Ishikawa (cell line): ENCODE measurements at regions not wholly inside any gene's neighbourhood (a gene's known extent, or its start where the extent isn't known, plus 50 kb on each side); places are given as distances from the start of the nearest gene placed in this dataset.

Experiments used
- CEBPB ChIP-seq: IDR thresholded peaks from 2 replicates; pipeline ENCODE4 v1.6.1; 2012
- CREB1 ChIP-seq: IDR thresholded peaks from 2 replicates; pipeline ENCODE4 v1.6.1; 2012; ENCODE audit warnings: low read depth
- EGR1 ChIP-seq: IDR thresholded peaks from 2 replicates; pipeline ENCODE4 v1.6.1; 2012
- EP300 ChIP-seq: IDR thresholded peaks from 2 replicates; pipeline ENCODE4 v1.6.1; 2012; ENCODE audit warnings: borderline replicate concordance
- FOXM1 ChIP-seq: IDR thresholded peaks from 2 replicates; pipeline ENCODE4 v1.6.1; 2012; ENCODE audit warnings: low read depth, borderline replicate concordance
- NFIC ChIP-seq: IDR thresholded peaks from 2 replicates; pipeline ENCODE4 v1.6.1; 2012
- RAD21 ChIP-seq: IDR thresholded peaks from 2 replicates; pipeline ENCODE4 v1.6.1; 2012; ENCODE audit warnings: low read depth
- TAF1 ChIP-seq: IDR thresholded peaks from 2 replicates; pipeline ENCODE4 v1.6.1; 2012; ENCODE audit warnings: low read depth, mild to moderate bottlenecking
- TCF12 ChIP-seq: IDR thresholded peaks from 2 replicates; pipeline ENCODE4 v1.6.1; 2012; ENCODE audit warnings: low read depth
- TEAD4 ChIP-seq: IDR thresholded peaks from 2 replicates; pipeline ENCODE4 v1.6.1; 2012
- YY1 ChIP-seq: IDR thresholded peaks from 2 replicates; pipeline ENCODE4 v1.6.1; 2012; ENCODE audit warnings: low read depth
- ZBTB7A ChIP-seq: IDR thresholded peaks from 2 replicates; pipeline ENCODE4 v1.6.1; 2012; ENCODE audit warnings: low read depth
- TF ChIP-seq, protein P1 (sequence below): IDR thresholded peaks from 2 replicates; pipeline ENCODE4 v1.6.1; 2012
- TF ChIP-seq, protein P2 (sequence below): IDR thresholded peaks from 2 replicates; pipeline ENCODE4 v1.6.1; 2012; ENCODE audit warnings: low read depth, mild to moderate bottlenecking
- TF ChIP-seq, protein P3 (sequence below): IDR thresholded peaks from 2 replicates; pipeline ENCODE4 v1.6.1; 2012

DNA sequence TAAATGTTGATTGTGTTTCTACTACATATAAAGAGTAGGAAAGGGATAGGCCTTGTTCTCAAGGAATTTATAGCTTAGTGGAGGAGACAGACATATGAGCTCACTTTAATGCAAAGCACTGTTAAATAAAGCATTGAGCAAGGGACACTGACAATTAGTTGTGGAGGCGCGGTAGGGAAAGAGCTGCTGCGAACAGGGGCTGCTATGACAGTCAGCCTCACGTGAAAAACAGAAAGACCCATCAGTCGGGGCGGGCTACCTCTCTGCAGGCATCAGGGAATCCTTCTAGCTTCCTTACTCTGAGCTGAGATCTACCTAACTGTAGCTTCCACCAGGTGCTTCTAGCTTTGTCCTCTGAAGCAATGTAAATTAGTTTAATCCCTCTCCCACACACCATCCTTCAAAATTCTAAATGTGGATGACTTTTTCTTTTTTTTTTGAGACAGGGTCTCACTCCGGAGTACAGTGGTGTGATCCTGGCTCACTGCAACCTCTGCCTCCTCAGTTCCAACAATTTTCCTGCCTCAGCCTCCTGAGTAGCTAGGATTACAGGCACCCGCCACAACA is 129.9 kb upstream of the ZFHX3 start:
- TF ChIP-seq, protein P1, sequence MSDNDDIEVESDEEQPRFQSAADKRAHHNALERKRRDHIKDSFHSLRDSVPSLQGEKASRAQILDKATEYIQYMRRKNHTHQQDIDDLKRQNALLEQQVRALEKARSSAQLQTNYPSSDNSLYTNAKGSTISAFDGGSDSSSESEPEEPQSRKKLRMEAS = no peak
- TF ChIP-seq EP300 = no peak
- TF ChIP-seq TCF12 = no peak
- TF ChIP-seq, protein P2, sequence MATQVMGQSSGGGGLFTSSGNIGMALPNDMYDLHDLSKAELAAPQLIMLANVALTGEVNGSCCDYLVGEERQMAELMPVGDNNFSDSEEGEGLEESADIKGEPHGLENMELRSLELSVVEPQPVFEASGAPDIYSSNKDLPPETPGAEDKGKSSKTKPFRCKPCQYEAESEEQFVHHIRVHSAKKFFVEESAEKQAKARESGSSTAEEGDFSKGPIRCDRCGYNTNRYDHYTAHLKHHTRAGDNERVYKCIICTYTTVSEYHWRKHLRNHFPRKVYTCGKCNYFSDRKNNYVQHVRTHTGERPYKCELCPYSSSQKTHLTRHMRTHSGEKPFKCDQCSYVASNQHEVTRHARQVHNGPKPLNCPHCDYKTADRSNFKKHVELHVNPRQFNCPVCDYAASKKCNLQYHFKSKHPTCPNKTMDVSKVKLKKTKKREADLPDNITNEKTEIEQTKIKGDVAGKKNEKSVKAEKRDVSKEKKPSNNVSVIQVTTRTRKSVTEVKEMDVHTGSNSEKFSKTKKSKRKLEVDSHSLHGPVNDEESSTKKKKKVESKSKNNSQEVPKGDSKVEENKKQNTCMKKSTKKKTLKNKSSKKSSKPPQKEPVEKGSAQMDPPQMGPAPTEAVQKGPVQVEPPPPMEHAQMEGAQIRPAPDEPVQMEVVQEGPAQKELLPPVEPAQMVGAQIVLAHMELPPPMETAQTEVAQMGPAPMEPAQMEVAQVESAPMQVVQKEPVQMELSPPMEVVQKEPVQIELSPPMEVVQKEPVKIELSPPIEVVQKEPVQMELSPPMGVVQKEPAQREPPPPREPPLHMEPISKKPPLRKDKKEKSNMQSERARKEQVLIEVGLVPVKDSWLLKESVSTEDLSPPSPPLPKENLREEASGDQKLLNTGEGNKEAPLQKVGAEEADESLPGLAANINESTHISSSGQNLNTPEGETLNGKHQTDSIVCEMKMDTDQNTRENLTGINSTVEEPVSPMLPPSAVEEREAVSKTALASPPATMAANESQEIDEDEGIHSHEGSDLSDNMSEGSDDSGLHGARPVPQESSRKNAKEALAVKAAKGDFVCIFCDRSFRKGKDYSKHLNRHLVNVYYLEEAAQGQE = no peak
- no peak for TF ChIP-seq RAD21
- TF ChIP-seq YY1 = no peak
- no peak for TF ChIP-seq FOXM1
- no peak for TF ChIP-seq TAF1
- TF ChIP-seq NFIC = no peak
- no peak for TF ChIP-seq TEAD4
- TF ChIP-seq CEBPB = no peak
- no peak for TF ChIP-seq EGR1
- no peak for TF ChIP-seq CREB1
- TF ChIP-seq ZBTB7A = no peak
- TF ChIP-seq, protein P3, sequence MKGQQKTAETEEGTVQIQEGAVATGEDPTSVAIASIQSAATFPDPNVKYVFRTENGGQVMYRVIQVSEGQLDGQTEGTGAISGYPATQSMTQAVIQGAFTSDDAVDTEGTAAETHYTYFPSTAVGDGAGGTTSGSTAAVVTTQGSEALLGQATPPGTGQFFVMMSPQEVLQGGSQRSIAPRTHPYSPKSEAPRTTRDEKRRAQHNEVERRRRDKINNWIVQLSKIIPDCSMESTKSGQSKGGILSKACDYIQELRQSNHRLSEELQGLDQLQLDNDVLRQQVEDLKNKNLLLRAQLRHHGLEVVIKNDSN = no peak

DNA sequence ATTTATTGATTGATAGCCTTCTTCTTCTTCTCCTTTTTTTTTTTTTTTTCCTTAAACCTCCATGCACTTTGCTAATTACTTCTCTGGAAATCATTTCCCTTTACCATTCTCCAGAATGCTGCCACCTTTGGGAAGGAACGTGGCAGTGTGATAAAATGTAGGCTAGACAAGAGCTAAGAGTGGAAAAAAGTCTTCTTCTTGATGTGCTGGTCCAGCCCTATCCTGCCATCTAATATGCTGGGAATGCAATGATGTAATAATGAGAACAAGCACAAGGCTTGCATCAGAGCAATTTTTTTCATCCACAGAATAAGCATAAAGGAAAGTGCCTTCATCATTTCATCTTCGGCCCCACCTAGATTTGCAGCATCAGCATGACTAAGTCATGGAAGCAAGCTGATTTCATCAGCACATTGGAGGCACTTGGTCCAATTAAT is 128.7 kb upstream of the ZFHX3 start:
- TF ChIP-seq FOXM1 (no peak), TEAD4 (peak; percentile 85), EGR1 (no peak), RAD21 (peak; percentile 36), YY1 (no peak), CEBPB (peak; percentile 40; the same call in 1 of the 2 replicates), NFIC (no peak), ZBTB7A (no peak)
- TF ChIP-seq, protein P3 = no peak

DNA sequence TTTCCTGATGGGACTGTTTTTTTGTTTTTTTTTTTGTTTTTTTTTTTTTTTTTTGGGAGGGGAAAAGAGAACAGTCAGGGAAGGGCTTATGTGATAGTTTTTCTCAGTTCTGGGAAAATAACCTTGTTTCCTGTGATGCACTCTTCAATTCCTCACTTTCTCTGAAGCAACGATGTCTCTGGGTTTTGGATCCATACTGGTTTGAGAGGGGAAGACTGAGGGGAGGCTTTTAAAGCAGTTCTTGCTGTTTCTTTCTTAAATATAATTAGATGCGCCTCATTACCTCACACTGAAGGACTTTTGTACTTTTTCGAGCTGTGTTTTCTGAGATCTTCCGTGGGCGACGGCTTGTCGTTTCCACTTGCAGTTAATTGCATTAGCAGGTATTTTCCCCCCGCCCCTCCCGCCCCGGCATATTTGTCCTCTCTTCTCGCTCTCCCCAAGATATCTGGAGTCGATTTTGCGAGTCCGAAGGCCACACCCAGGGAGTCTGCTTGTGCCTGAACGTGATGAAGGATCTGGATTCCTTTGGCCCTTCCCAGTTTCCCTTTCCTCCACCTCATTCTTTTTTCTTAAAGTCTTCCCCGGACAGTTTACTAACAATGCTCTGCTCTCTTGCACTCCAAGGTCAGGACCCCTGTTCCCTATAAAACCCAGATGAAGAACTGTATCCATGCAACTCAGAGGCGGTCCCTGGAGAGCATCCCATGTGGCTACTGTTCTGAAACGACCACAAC is 125.2 kb upstream of the ZFHX3 start:
- no peak for TF ChIP-seq TEAD4
- TF ChIP-seq EGR1 = no peak
- no peak for TF ChIP-seq FOXM1
- TF ChIP-seq YY1 = no peak
- no peak for TF ChIP-seq NFIC
- TF ChIP-seq EP300 = no peak
- TF ChIP-seq, protein P1 = no peak
- no peak for TF ChIP-seq ZBTB7A
- TF ChIP-seq CREB1 = no peak
- no peak for TF ChIP-seq CEBPB
- TF ChIP-seq, protein P3 = no peak
- TF ChIP-seq TAF1 = no peak
- TF ChIP-seq TCF12 = no peak
- no peak for TF ChIP-seq RAD21
- TF ChIP-seq, protein P2 = no peak

DNA sequence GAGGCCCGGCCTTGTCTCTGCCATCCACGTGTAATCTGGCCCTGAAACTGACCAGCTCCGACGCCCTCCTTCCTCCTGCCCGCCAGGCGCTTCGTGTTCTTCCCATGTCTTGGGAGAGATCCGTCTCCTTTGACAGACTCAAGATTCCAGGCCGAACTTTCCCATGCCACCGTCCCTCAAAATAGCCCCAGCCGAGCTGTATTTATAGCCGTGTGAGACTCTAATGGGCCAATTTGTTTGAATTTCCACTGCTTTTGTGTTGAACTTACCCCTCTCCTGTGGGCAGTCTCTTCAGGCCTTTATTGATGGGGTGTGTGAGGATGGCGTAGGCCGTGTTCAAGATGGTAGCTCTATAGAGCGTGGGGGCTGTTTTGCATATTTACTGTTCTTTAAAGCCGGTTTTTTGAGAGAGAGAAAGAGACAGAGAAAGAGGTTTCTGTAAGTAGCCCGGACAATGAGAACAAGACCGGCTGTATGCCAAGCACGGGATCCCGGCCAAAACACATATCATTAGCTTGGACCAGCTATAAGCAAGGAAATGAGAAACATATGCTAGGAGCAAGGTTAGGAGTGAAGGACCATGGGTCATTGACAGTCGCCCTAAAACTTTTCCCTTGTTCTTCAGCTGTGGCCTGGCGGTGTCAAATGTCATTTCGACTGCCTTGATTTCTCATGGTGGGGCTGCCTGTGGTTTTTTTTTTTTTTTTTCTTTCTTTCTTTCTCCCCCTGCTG is 124.5 kb upstream of the ZFHX3 start:
- TF ChIP-seq NFIC = peak; percentile 84
- no peak for TF ChIP-seq YY1
- TF ChIP-seq, protein P1 = peak; percentile 46; the same call in 1 of the 2 replicates
- peak; percentile 47 for TF ChIP-seq TCF12
- TF ChIP-seq, protein P3 = no peak
- TF ChIP-seq CREB1 = no peak
